HG02642 (cell line): ENCODE measurements at regions not wholly inside any gene's neighbourhood (a gene's known extent, or its start where the extent isn't known, plus 50 kb on each side); places are given as distances from the start of the nearest gene placed in this dataset.

Experiments
- ATAC-seq: cut with Tn5 transposase; IDR thresholded peaks from one replicate; pipeline ENCODE4 v1.9.1; 2021; ENCODE audit warnings: mild to moderate bottlenecking; ENCODE audit not compliant: unreplicated experiment, poor library complexity

GRCh38 chr13:68888832-68889231 lies 1218.8 kb upstream of the ATXN8OS start:
- no peak for ATAC-seq

GRCh38 chr13:68872338-68872737 lies 1235.3 kb upstream of the ATXN8OS start:
- no peak for ATAC-seq

GRCh38 chr13:68851026-68851425 lies 1256.6 kb upstream of the ATXN8OS start:
- ATAC-seq = no peak

- no peak for ATAC-seq
Measured at GRCh38 chr13:68850160-68850559, 1257.5 kb upstream of the ATXN8OS start.

GRCh38 chr13:68846663-68847062 lies 1261.0 kb upstream of the ATXN8OS start:
- no peak for ATAC-seq

GRCh38 chr13:68834375-68834774 lies 1273.3 kb upstream of the ATXN8OS start:
- no peak for ATAC-seq

GRCh38 chr13:68816715-68817114 lies 1290.9 kb upstream of the ATXN8OS start:
- ATAC-seq = no peak

GRCh38 chr13:68813180-68813796 lies 1294.3 kb upstream of the ATXN8OS start:
- ATAC-seq = no peak

GRCh38 chr13:68810660-68811059 lies 1297.0 kb upstream of the ATXN8OS start:
- ATAC-seq = no peak

- ATAC-seq = no peak
Measured at GRCh38 chr13:68808456-68808855, 1299.2 kb upstream of the ATXN8OS start.

GRCh38 chr13:68806125-68806524 lies 1301.5 kb upstream of the ATXN8OS start:
- no peak for ATAC-seq

- no peak for ATAC-seq
Measured at GRCh38 chr13:68784275-68784674, 1323.4 kb upstream of the ATXN8OS start.

GRCh38 chr13:68759617-68760016 lies 1348.0 kb upstream of the ATXN8OS start:
- ATAC-seq = no peak

GRCh38 chr13:68749796-68750195 lies 1357.8 kb upstream of the ATXN8OS start:
- ATAC-seq = no peak

GRCh38 chr13:68748038-68748437 lies 1359.6 kb upstream of the ATXN8OS start:
- ATAC-seq = no peak

GRCh38 chr13:68745502-68745901 lies 1362.1 kb upstream of the ATXN8OS start:
- no peak for ATAC-seq

GRCh38 chr13:68736961-68737360 lies 1370.7 kb upstream of the ATXN8OS start:
- ATAC-seq = no peak

- no peak for ATAC-seq
Measured at GRCh38 chr13:68727798-68728197, 1379.8 kb upstream of the ATXN8OS start.

GRCh38 chr13:68727165-68727564 lies 1380.5 kb upstream of the ATXN8OS start:
- ATAC-seq = no peak

- ATAC-seq = no peak
Measured at GRCh38 chr13:68719815-68720214, 1387.8 kb upstream of the ATXN8OS start.

- no peak for ATAC-seq
Measured at GRCh38 chr13:68715651-68716050, 1392.0 kb upstream of the ATXN8OS start.

- ATAC-seq = no peak
Measured at GRCh38 chr13:68714292-68714691, 1393.3 kb upstream of the ATXN8OS start.

GRCh38 chr13:68713394-68713793 lies 1394.2 kb upstream of the ATXN8OS start:
- ATAC-seq = no peak
